Ishikawa (cell line): ENCODE measurements at regions not wholly inside any gene's neighbourhood (a gene's known extent, or its start where the extent isn't known, plus 50 kb on each side); places are given as distances from the start of the nearest gene placed in this dataset.

ENCODE experiments used
- CEBPB ChIP-seq: IDR thresholded peaks from 2 replicates; pipeline ENCODE4 v1.6.1; 2012
- CREB1 ChIP-seq: IDR thresholded peaks from 2 replicates; pipeline ENCODE4 v1.6.1; 2012; ENCODE audit warnings: low read depth
- EGR1 ChIP-seq: IDR thresholded peaks from 2 replicates; pipeline ENCODE4 v1.6.1; 2012
- EP300 ChIP-seq: IDR thresholded peaks from 2 replicates; pipeline ENCODE4 v1.6.1; 2012; ENCODE audit warnings: borderline replicate concordance
- FOXM1 ChIP-seq: IDR thresholded peaks from 2 replicates; pipeline ENCODE4 v1.6.1; 2012; ENCODE audit warnings: low read depth, borderline replicate concordance
- MAX ChIP-seq: IDR thresholded peaks from 2 replicates; pipeline ENCODE4 v1.6.1; 2012
- NFIC ChIP-seq: IDR thresholded peaks from 2 replicates; pipeline ENCODE4 v1.6.1; 2012
- RAD21 ChIP-seq: IDR thresholded peaks from 2 replicates; pipeline ENCODE4 v1.6.1; 2012; ENCODE audit warnings: low read depth
- REST ChIP-seq: IDR thresholded peaks from 2 replicates; pipeline ENCODE4 v1.6.1; 2012; ENCODE audit warnings: low read depth, mild to moderate bottlenecking
- TAF1 ChIP-seq: IDR thresholded peaks from 2 replicates; pipeline ENCODE4 v1.6.1; 2012; ENCODE audit warnings: low read depth, mild to moderate bottlenecking
- TCF12 ChIP-seq: IDR thresholded peaks from 2 replicates; pipeline ENCODE4 v1.6.1; 2012; ENCODE audit warnings: low read depth
- TEAD4 ChIP-seq: IDR thresholded peaks from 2 replicates; pipeline ENCODE4 v1.6.1; 2012
- USF1 ChIP-seq: IDR thresholded peaks from 2 replicates; pipeline ENCODE4 v1.6.1; 2012
- YY1 ChIP-seq: IDR thresholded peaks from 2 replicates; pipeline ENCODE4 v1.6.1; 2012; ENCODE audit warnings: low read depth
- ZBTB7A ChIP-seq: IDR thresholded peaks from 2 replicates; pipeline ENCODE4 v1.6.1; 2012; ENCODE audit warnings: low read depth

GRCh38 chr10:43963379-43963778 is 314.7 kb upstream of the ZNF32 start:
- no peak for TF ChIP-seq EGR1
- TF ChIP-seq YY1, result no peak
- no peak for TF ChIP-seq MAX
- no peak for TF ChIP-seq TCF12
- TF ChIP-seq USF1, result no peak
- TF ChIP-seq RAD21, result no peak
- no peak for TF ChIP-seq TEAD4
- no peak for TF ChIP-seq TAF1

GRCh38 chr10:43962346-43963191 is 313.9 kb upstream of the ZNF32 start:
- no peak for TF ChIP-seq TCF12
- TF ChIP-seq MAX, result no peak
- no peak for TF ChIP-seq REST
- no peak for TF ChIP-seq TEAD4
- no peak for TF ChIP-seq FOXM1

- TF ChIP-seq EP300 (no peak), USF1 (no peak), YY1 (no peak), REST (no peak)
These were observed 313.1 kb upstream of the ZNF32 start for GRCh38 chr10:43961523-43962345.

- TF ChIP-seq EP300, result no peak
- no peak for TF ChIP-seq TAF1
- no peak for TF ChIP-seq ZBTB7A
- no peak for TF ChIP-seq USF1
- TF ChIP-seq FOXM1, result no peak
- no peak for TF ChIP-seq CEBPB
- TF ChIP-seq REST, result no peak
- no peak for TF ChIP-seq NFIC
- no peak for TF ChIP-seq TEAD4
- no peak for TF ChIP-seq TCF12
- TF ChIP-seq YY1, result no peak
- TF ChIP-seq MAX, result no peak
- no peak for TF ChIP-seq CREB1
- no peak for TF ChIP-seq RAD21
- no peak for TF ChIP-seq EGR1
These were observed 312.3 kb upstream of the ZNF32 start for GRCh38 chr10:43960981-43961380.
